ENCODE measurements at regions not wholly inside any gene's neighbourhood (a gene's known extent, or its start where the extent isn't known, plus 50 kb on each side); places are given as distances from the start of the nearest gene placed in this dataset.

GRCh38 chr13:40478775-40479174, 187.7 kb downstream of the FOXO1 start:
- H3K27me3 Mint-ChIP-seq (ENCODE audit: low read depth in 3 of 3): peaks cover 0 to 9% (median 6%) of the 10 kb centered on the region in 3 donors
- no peak for TF ChIP-seq CTCF (IDR thresholded peaks at IDR 0.05)
- no peak overlapping the region for H2AFZ ChIP-seq (ENCODE audit: insufficient read depth, low read depth, low read length, poor library complexity, severe bottlenecking)
- 100% methylated on average over 5 of the region's 7 CpGs for WGBS (ENCODE audit: insufficient coverage)
- H3K36me3 ChIP-seq (replicated peaks in 1 of 2; ENCODE audit: control insufficient read depth in 1 of 2, insufficient read depth in 2 of 2, low read length in 2 of 2): no peaks in the 10 kb centered on the region
- H3K4me1 ChIP-seq (ENCODE audit: control insufficient read depth in 1 of 2, insufficient read depth in 2 of 2, low read length in 2 of 2): peaks cover 12 to 18% of the 10 kb centered on the region in 2 donors
- intact Hi-C loops (cut with micrococcal nuclease): no loop called here
- H3K4me3 Mint-ChIP-seq: no peak overlapping the region
- H3K79me2 ChIP-seq (ENCODE audit: insufficient read depth, low read length): no peaks in the 10 kb centered on the region
- H3K27ac Mint-ChIP-seq: peak overlapping the region in 5 of 7 donors; percentile 95 to 100 (median 99)
- H4K20me1 ChIP-seq (ENCODE audit: insufficient read depth, low read length): no peaks in the 10 kb centered on the region
- no peak for DNase-seq
- H3K9ac ChIP-seq (ENCODE audit: insufficient read depth, low read length, poor library complexity, severe bottlenecking): no peak overlapping the region
- H3K36me3 Mint-ChIP-seq: no peaks in the 10 kb centered on the region
- H3K27ac ChIP-seq (ENCODE audit: low read depth in 1 of 2, low read length in 2 of 2): no peak overlapping the region
- peaks cover 17% of the 10 kb centered on the region for H3K4me1 Mint-ChIP-seq
- H3K27me3 ChIP-seq (ENCODE audit: control insufficient read depth in 2 of 2, insufficient read depth in 2 of 2, low read length in 2 of 2): no peaks in the 10 kb centered on the region
- no peak overlapping the region for H3K4me3 ChIP-seq (replicated peaks in 1 of 3; ENCODE audit: low read depth in 2 of 3, low read length in 3 of 3)
- peaks cover 0 to 8% (median 3%) of the 10 kb centered on the region in 7 donors for H3K9me3 Mint-ChIP-seq
- peaks cover 0 to 3% of the 10 kb centered on the region in 2 donors for H3K9me3 ChIP-seq (replicated peaks in 1 of 2; ENCODE audit: control insufficient read depth in 1 of 2, insufficient read depth in 1 of 2, low read length in 2 of 2)
- H3K4me2 ChIP-seq (replicated peaks; ENCODE audit: extremely low read depth, low read length, poor library complexity, severe bottlenecking): no peak overlapping the region

- no peak for DNase-seq
- Histone ChIP-seq H4K20me1 (ENCODE audit: insufficient read depth, low read length) (no peaks in the 10 kb centered on the region), H2AFZ (ENCODE audit: insufficient read depth, low read depth, low read length, poor library complexity, severe bottlenecking) (no peak overlapping the region), H3K4me1 (ENCODE audit: control insufficient read depth in 1 of 2, insufficient read depth in 2 of 2, low read length in 2 of 2) (peaks cover 12 to 18% of the 10 kb centered on the region in 2 donors), H3K9ac (ENCODE audit: insufficient read depth, low read length, poor library complexity, severe bottlenecking) (no peak overlapping the region), H3K36me3 (replicated peaks in 1 of 2; ENCODE audit: control insufficient read depth in 1 of 2, insufficient read depth in 2 of 2, low read length in 2 of 2) (no peaks in the 10 kb centered on the region), H3K79me2 (ENCODE audit: insufficient read depth, low read length) (no peaks in the 10 kb centered on the region), H3K4me3 (replicated peaks in 1 of 3; ENCODE audit: low read depth in 2 of 3, low read length in 3 of 3) (no peak overlapping the region), H3K4me2 (replicated peaks; ENCODE audit: extremely low read depth, low read length, poor library complexity, severe bottlenecking) (no peak overlapping the region), H3K9me3 (replicated peaks in 1 of 2; ENCODE audit: control insufficient read depth in 1 of 2, insufficient read depth in 1 of 2, low read length in 2 of 2) (peaks cover 0 to 3% of the 10 kb centered on the region in 2 donors), H3K27me3 (ENCODE audit: control insufficient read depth in 2 of 2, insufficient read depth in 2 of 2, low read length in 2 of 2) (no peaks in the 10 kb centered on the region), H3K27ac (ENCODE audit: low read depth in 1 of 2, low read length in 2 of 2) (no peak overlapping the region)
- TF ChIP-seq CTCF (IDR thresholded peaks at IDR 0.05): no peak
- peaks cover 0 to 8% (median 3%) of the 10 kb centered on the region in 7 donors for H3K9me3 Mint-ChIP-seq
- intact Hi-C loops (cut with micrococcal nuclease): no loop called here
- peaks cover under 1 to 9% (median 6%) of the 10 kb centered on the region in 3 donors for H3K27me3 Mint-ChIP-seq (ENCODE audit: low read depth in 3 of 3)
- no peaks in the 10 kb centered on the region for H3K36me3 Mint-ChIP-seq
- H3K4me3 Mint-ChIP-seq: no peak overlapping the region
- peaks cover 17% of the 10 kb centered on the region for H3K4me1 Mint-ChIP-seq
- H3K27ac Mint-ChIP-seq: peak overlapping the region in 5 of 7 donors; percentile 26 to 100 (median 70)
- 95% methylated on average over 26 of the region's 28 CpGs for WGBS (ENCODE audit: insufficient coverage)
These were observed 187.1 kb downstream of the FOXO1 start for GRCh38 chr13:40479196-40479845.
